ENCODE measurements at regions not wholly inside any gene's neighbourhood (a gene's known extent, or its start where the extent isn't known, plus 50 kb on each side); places are given as distances from the start of the nearest gene placed in this dataset.
"Not testable (repeated sequence)": the region's sequence is repeated elsewhere in the genome, so short reads cannot be mapped to it uniquely, and the experiment has no call there.

DNA sequence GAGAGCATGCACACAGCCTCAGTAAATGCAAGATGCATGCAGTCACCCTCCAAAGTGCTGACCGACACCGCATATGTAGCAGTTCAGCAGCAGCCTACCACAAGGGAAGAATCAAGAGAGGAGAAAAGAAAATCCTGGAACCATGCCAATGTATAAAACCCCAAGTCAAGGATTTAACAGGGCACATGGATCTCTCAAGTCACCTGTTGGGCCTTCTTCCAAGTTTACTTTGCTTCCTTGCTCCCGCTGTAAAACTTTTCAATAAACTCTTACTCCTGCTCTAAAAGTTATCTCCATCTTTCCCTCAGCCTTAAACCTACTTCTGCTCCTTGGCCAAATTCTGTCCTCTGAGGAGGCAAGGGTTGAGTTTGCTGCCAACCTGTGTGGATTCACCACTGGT is 147.8 kb upstream of the MAP2 start:
- Mint-ChIP-seq H3K27ac (ENCODE audit: unreplicated experiment) (no peak overlapping the region), H3K9me3 (peaks cover 5% of the 10 kb centered on the region), H3K4me3 (no peak overlapping the region), H3K4me1 (no peaks in the 10 kb centered on the region), H3K27me3 (ENCODE audit: low read depth) (peaks cover 4% of the 10 kb centered on the region), H3K36me3 (ENCODE audit: low read depth) (peaks cover 5% of the 10 kb centered on the region)
- DNase-seq (ENCODE audit: low read depth, low spot score), result no peak
- no peak for TF ChIP-seq CTCF (conservative IDR thresholded peaks at IDR 0.05)

- peaks cover 4% of the 10 kb centered on the region for H3K27me3 Mint-ChIP-seq (ENCODE audit: low read depth)
- peaks cover 5% of the 10 kb centered on the region for H3K9me3 Mint-ChIP-seq
- no peak overlapping the region for H3K27ac Mint-ChIP-seq (ENCODE audit: unreplicated experiment)
- no peak for DNase-seq (ENCODE audit: low read depth, low spot score)
- H3K36me3 Mint-ChIP-seq (ENCODE audit: low read depth), result peaks cover 5% of the 10 kb centered on the region
- no peak overlapping the region for H3K4me3 Mint-ChIP-seq
- TF ChIP-seq CTCF (conservative IDR thresholded peaks at IDR 0.05), result no peak
- no peaks in the 10 kb centered on the region for H3K4me1 Mint-ChIP-seq
Measured at GRCh38 chr2:209277444-209277843, 146.4 kb upstream of the MAP2 start.

DNA sequence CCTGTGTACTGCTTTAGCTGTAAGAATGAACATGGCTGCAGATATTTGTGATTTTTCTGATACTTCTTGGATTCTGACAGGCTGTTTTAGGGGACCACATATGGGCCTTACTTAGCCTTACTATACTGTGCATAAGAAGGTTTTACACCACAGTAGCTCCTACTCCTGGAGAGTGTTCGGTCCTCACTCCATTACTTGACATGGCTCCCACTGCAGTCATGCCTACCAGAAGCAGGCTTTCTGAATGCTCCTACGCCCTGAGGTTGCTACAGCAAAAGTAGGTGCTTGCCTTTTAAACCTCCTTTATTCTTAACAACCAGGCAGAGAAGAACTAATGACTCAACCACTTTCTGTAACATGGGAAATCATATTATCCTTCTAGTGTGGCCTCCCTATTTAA is 125.2 kb upstream of the MAP2 start:
- no peak for DNase-seq (ENCODE audit: low read depth, low spot score)
- Mint-ChIP-seq H3K36me3 (ENCODE audit: low read depth) (peaks cover 9% of the 10 kb centered on the region), H3K9me3 (no peaks in the 10 kb centered on the region), H3K4me1 (no peaks in the 10 kb centered on the region), H3K27ac (ENCODE audit: unreplicated experiment) (no peak overlapping the region), H3K27me3 (ENCODE audit: low read depth) (peaks cover 62% of the 10 kb centered on the region), H3K4me3 (no peak overlapping the region)
- no peak for TF ChIP-seq CTCF (conservative IDR thresholded peaks at IDR 0.05)

- not testable (repeated sequence) for H3K4me1 Mint-ChIP-seq; H3K27ac Mint-ChIP-seq (ENCODE audit: unreplicated experiment); DNase-seq (ENCODE audit: low read depth, low spot score); H3K9me3 Mint-ChIP-seq; H3K4me3 Mint-ChIP-seq; H3K36me3 Mint-ChIP-seq (ENCODE audit: low read depth)
- H3K27me3 Mint-ChIP-seq (ENCODE audit: low read depth), result peaks cover 67% of the 10 kb centered on the region
Measured at GRCh38 chr2:209299478-209299877, 124.4 kb upstream of the MAP2 start.

DNA sequence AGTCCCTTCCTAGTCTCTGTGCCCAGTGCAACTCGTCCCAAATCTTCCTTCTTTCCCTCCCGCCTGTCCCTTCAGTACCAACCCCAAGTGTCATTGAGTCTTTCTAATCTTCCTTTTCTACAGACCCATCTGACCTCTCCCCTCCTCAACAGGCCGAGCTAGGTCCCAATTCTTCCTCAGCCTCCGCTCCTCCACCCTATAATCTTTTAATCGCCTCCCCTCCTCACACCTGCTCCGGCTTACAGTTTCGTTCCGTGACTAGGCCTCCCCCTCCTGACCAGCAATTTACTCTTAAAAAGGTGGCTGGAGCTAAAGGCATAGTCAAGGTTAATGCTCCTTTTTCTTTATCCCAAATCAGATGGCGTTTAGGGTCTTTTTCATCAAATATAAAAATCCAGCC is 123.1 kb upstream of the MAP2 start:
- DNase-seq (ENCODE audit: low read depth, low spot score); H3K9me3 Mint-ChIP-seq; H3K4me3 Mint-ChIP-seq; H3K4me1 Mint-ChIP-seq; H3K36me3 Mint-ChIP-seq (ENCODE audit: low read depth); H3K27ac Mint-ChIP-seq (ENCODE audit: unreplicated experiment): not testable (repeated sequence)
- H3K27me3 Mint-ChIP-seq (ENCODE audit: low read depth), result peaks cover 66% of the 10 kb centered on the region

- no peak for TF ChIP-seq CTCF (conservative IDR thresholded peaks at IDR 0.05)
- H3K4me1 Mint-ChIP-seq, result no peaks in the 10 kb centered on the region
- no peak for DNase-seq (ENCODE audit: low read depth, low spot score)
- peaks cover 40% of the 10 kb centered on the region for H3K27me3 Mint-ChIP-seq (ENCODE audit: low read depth)
- H3K36me3 Mint-ChIP-seq (ENCODE audit: low read depth), result peaks cover 9% of the 10 kb centered on the region
- no peaks in the 10 kb centered on the region for H3K9me3 Mint-ChIP-seq
- H3K27ac Mint-ChIP-seq (ENCODE audit: unreplicated experiment), result no peak overlapping the region
- no peak overlapping the region for H3K4me3 Mint-ChIP-seq
Measured at GRCh38 chr2:209305026-209305425, 118.8 kb upstream of the MAP2 start.

DNA sequence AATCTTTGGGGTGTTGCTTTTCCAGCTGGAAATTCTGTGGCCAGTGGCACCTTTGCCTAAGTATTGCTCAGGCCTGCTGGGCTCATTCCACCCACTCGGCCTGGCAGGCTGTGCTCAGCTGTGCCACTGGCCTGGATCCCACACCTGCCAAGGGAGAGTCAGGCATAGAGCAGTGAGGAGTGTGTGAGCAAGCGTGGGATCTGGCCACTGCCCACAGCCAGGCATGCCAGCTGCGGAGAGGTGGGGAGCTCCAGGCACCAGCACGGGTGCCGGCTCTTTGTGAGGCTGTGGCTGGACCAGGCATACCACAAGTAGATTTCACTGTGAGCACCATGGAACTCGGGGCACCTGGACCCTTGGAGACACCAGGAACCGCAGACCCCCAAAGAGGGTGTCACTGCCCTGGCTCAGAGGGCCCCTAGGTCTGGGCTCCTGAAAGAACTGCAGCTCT is 118.1 kb upstream of the MAP2 start:
- TF ChIP-seq CTCF (conservative IDR thresholded peaks at IDR 0.05), result no peak
- DNase-seq (ENCODE audit: low read depth, low spot score), result no peak
- peaks cover 4% of the 10 kb centered on the region for H3K36me3 Mint-ChIP-seq (ENCODE audit: low read depth)
- no peak overlapping the region for H3K27ac Mint-ChIP-seq (ENCODE audit: unreplicated experiment)
- H3K4me3 Mint-ChIP-seq, result no peak overlapping the region
- H3K27me3 Mint-ChIP-seq (ENCODE audit: low read depth), result peaks cover 33% of the 10 kb centered on the region
- no peaks in the 10 kb centered on the region for H3K4me1 Mint-ChIP-seq
- no peaks in the 10 kb centered on the region for H3K9me3 Mint-ChIP-seq

Measured in neural crest cell (in vitro differentiated cells).